ENCODE measurements at regions not wholly inside any gene's neighbourhood (a gene's known extent, or its start where the extent isn't known, plus 50 kb on each side); places are given as distances from the start of the nearest gene placed in this dataset.

- no peak for TF ChIP-seq YY1 (IDR thresholded peaks at IDR 0.05; ENCODE audit: low read depth)
- TF ChIP-seq SIN3A (IDR thresholded peaks at IDR 0.05; ENCODE audit: borderline replicate concordance, low read depth, low read length), result no peak
- TF ChIP-seq EZH2phosphoT487 (IDR thresholded peaks at IDR 0.05; ENCODE audit: borderline replicate concordance, low read depth), result no peak
- TF ChIP-seq CTCF (IDR thresholded peaks at IDR 0.05), result no peak
- no peak for TF ChIP-seq EP300 (IDR thresholded peaks at IDR 0.05; ENCODE audit: borderline replicate concordance in 1 of 2, low read depth in 1 of 2, low read length in 1 of 2)
- no peak for TF ChIP-seq RAD21 (IDR thresholded peaks at IDR 0.05; ENCODE audit: low read length)
- no peak for TF ChIP-seq TCF12 (IDR thresholded peaks at IDR 0.05)
- no peak for TF ChIP-seq RXRA (IDR thresholded peaks at IDR 0.05; ENCODE audit: borderline replicate concordance, low read depth)
- no peak for TF ChIP-seq REST (IDR thresholded peaks at IDR 0.05; ENCODE audit: low read depth, low read length)
These were observed 188.4 kb upstream of the ELL2 start for GRCh38 chr5:96150007-96150406.

All from SK-N-SH (cell line).